ENCODE measurements at regions not wholly inside any gene's neighbourhood (a gene's known extent, or its start where the extent isn't known, plus 50 kb on each side); places are given as distances from the start of the nearest gene placed in this dataset.
"Not testable (repeated sequence)": the region's sequence is repeated elsewhere in the genome, so short reads cannot be mapped to it uniquely, and the experiment has no call there.

DNA sequence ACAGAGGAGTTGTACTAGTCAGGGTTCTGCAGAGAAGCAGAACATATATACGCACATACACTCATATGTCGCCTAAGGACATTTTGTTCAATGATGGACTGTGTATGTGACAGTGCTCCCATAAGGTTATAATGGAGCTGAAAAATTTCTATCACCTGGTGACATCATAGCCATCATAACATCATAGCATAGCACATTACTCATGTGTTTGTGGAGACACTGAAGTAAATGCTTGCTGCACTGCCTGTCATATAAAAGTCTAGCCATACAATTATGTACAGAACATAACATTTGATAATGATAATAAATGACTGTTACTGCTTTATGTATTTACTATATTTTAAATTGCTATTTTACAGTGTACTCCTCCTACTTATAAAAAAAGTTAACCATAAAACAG is 83.1 kb downstream of the TSN start:
- H3K27me3 ChIP-seq = no peaks in the 10 kb centered on the region
- H3K9me3 ChIP-seq = no peaks in the 10 kb centered on the region
- intact Hi-C loops (cut with DNase I) = no loop called here
- TF ChIP-seq, protein P1, sequence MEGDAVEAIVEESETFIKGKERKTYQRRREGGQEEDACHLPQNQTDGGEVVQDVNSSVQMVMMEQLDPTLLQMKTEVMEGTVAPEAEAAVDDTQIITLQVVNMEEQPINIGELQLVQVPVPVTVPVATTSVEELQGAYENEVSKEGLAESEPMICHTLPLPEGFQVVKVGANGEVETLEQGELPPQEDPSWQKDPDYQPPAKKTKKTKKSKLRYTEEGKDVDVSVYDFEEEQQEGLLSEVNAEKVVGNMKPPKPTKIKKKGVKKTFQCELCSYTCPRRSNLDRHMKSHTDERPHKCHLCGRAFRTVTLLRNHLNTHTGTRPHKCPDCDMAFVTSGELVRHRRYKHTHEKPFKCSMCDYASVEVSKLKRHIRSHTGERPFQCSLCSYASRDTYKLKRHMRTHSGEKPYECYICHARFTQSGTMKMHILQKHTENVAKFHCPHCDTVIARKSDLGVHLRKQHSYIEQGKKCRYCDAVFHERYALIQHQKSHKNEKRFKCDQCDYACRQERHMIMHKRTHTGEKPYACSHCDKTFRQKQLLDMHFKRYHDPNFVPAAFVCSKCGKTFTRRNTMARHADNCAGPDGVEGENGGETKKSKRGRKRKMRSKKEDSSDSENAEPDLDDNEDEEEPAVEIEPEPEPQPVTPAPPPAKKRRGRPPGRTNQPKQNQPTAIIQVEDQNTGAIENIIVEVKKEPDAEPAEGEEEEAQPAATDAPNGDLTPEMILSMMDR (IDR thresholded peaks at IDR 0.05) = no peak
- no peak for TF ChIP-seq POLR2A (IDR thresholded peaks at IDR 0.05)
- no peak overlapping the region for H3K27ac ChIP-seq
- H3K36me3 ChIP-seq (replicated peaks in 1 of 2; ENCODE audit: insufficient read depth in 1 of 2, low read depth in 2 of 2) = no peaks in the 10 kb centered on the region
- ATAC-seq = no peak
- no peak overlapping the region for H3K4me3 ChIP-seq
- 85 to 91% methylated on average over 2 of the region's 2 CpGs for WGBS, 2 donors
- no peaks in the 10 kb centered on the region for H3K4me1 ChIP-seq
- DNase-seq = no peak

DNA sequence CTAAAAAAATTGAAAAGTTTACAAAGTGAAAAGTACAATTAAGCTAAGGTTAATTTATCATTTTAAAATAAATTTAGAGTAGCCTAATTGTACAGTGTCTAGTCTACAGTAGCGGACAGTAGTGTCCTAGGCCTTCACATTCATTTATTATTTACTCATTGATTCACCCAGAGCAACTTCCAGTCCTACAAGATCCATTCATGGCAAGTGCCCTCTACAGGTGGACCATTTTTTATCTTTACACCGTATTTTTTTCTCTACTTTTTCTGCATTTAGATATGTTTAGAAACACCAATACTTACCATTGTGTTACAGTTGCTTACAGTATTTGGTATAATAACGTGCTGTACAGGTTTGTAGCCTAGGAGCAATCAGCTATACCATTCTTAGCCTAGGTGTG is 84.1 kb downstream of the TSN start:
- H3K4me3 ChIP-seq = no peak overlapping the region
- DNase-seq (no peak), ATAC-seq (no peak)
- 67 to 74% methylated on average over 3 of the region's 3 CpGs for WGBS, 2 donors
- TF ChIP-seq, protein P1 (IDR thresholded peaks at IDR 0.05) = no peak
- no peak for TF ChIP-seq POLR2A (IDR thresholded peaks at IDR 0.05)
- H3K4me1 ChIP-seq = no peaks in the 10 kb centered on the region
- H3K27me3 ChIP-seq = no peaks in the 10 kb centered on the region
- intact Hi-C loops (cut with DNase I) = no loop called here
- H3K9me3 ChIP-seq = no peaks in the 10 kb centered on the region
- H3K36me3 ChIP-seq (replicated peaks in 1 of 2; ENCODE audit: insufficient read depth in 1 of 2, low read depth in 2 of 2) = no peaks in the 10 kb centered on the region
- H3K27ac ChIP-seq = no peak overlapping the region

DNA sequence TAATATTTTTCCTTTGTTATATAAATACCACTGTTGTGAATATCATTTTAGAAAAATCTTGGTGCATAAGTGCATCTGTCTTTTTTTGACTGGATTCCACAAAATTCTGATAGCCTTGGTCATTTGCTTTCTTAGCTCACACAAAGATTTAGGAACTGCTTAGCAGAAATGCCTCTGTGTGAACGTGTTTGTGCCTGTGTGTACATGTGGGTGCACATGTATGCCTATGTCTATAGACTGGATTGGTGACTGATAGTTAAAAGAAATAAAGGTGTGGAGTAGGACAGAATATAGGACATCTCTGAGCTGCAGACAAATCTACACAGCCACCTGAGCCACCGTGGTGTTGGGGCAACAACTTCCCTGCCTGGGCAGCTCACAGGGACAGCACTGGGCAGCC is 93.8 kb downstream of the TSN start:
- no peak for ATAC-seq
- Histone ChIP-seq H3K4me1 (no peaks in the 10 kb centered on the region), H3K27me3 (no peaks in the 10 kb centered on the region), H3K9me3 (no peaks in the 10 kb centered on the region), H3K27ac (no peak overlapping the region), H3K4me3 (no peak overlapping the region), H3K36me3 (replicated peaks in 1 of 2; ENCODE audit: insufficient read depth in 1 of 2, low read depth in 2 of 2) (no peaks in the 10 kb centered on the region)
- intact Hi-C loops (cut with DNase I) = no loop called here
- 46 to 52% methylated on average over 2 of the region's 2 CpGs for WGBS, 2 donors
- no peak for TF ChIP-seq POLR2A (IDR thresholded peaks at IDR 0.05)
- TF ChIP-seq, protein P1 (IDR thresholded peaks at IDR 0.05) = no peak
- DNase-seq = no peak

DNA sequence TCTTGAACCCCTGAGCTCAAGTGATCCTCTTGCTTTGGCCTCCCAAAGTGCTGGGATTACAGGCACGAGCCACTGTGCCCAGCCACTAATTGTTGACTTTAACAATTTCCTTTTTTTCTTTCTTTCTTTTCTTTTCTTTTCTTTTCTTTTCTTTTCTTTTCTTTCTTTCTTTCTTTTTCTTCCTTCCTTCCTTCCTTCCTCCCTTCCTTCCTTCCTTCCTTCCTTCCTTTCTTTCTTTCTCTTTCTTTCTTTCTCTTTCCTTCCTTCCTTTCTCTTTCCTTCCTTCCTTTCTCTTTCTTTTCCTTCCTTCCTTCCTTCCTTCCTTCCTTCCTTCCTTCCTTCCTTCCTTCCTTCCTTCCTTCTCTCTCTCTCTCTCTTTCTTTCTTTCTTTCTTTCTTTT is 97.7 kb downstream of the TSN start:
- H3K9me3 ChIP-seq; DNase-seq; intact Hi-C loops (cut with DNase I); H3K4me3 ChIP-seq; H3K27me3 ChIP-seq; ATAC-seq; H3K4me1 ChIP-seq; H3K36me3 ChIP-seq (replicated peaks in 1 of 2; ENCODE audit: insufficient read depth in 1 of 2, low read depth in 2 of 2); H3K27ac ChIP-seq: not testable (repeated sequence)
- 78 to 88% methylated on average over 1 of the region's 1 CpG for WGBS, 2 donors

DNA sequence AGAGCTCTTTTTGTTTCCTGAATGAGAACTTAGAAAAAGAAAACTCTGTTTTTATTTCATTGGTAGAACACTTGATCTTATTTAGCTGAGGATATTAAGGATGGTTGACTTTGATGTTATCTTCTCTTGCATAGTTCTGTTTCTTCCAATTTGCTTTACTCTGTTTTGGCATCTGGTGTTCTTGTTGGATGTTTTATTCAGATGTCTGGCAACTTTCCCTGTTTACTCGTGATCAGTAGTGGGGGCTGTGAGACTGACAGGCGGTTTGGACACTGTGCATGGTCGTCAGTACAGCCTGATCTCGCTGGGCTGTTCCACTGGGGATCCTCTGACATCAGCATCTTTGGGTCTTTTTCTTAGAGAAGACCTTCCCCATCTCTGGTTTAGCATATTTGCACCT is 100.1 kb downstream of the TSN start:
- intact Hi-C loops (cut with DNase I) = no loop called here
- 40 to 45% methylated on average over 4 of the region's 4 CpGs for WGBS, 2 donors
- DNase-seq (no peak), ATAC-seq (no peak)
- TF ChIP-seq, protein P1 (IDR thresholded peaks at IDR 0.05) = no peak
- no peak for TF ChIP-seq POLR2A (IDR thresholded peaks at IDR 0.05)
- H3K9me3 ChIP-seq = no peaks in the 10 kb centered on the region
- H3K4me3 ChIP-seq = no peak overlapping the region
- H3K27me3 ChIP-seq = no peaks in the 10 kb centered on the region
- H3K4me1 ChIP-seq = no peaks in the 10 kb centered on the region
- H3K36me3 ChIP-seq (replicated peaks in 1 of 2; ENCODE audit: insufficient read depth in 1 of 2, low read depth in 2 of 2) = no peaks in the 10 kb centered on the region
- H3K27ac ChIP-seq = no peak overlapping the region

Data from body of pancreas (tissue), 4 donors.